T-helper 1 cell treated with Interleukin-12 subunit alpha and Interleukin-12 subunit beta and Interleukin-4 antibody, amounts not matched to agents 30 μg/mL and 1 μg/mL, for 36 hours (primary cell): ENCODE measurements at regions not wholly inside any gene's neighbourhood (a gene's known extent, or its start where the extent isn't known, plus 50 kb on each side); places are given as distances from the start of the nearest gene placed in this dataset.

Experiments used
- H3K27ac Mint-ChIP-seq: one replicate; pipeline ENCODE4 v1.8.0; 2021; ENCODE audit warnings: mild to moderate bottlenecking, mixed read lengths
- H3K27me3 Mint-ChIP-seq: one replicate; pipeline ENCODE4 v1.8.0; 2021; ENCODE audit warnings: low read depth, mixed read lengths
- H3K36me3 Mint-ChIP-seq: one replicate; pipeline ENCODE4 v1.8.0; 2021; ENCODE audit warnings: low read depth, mixed read lengths
- H3K4me1 Mint-ChIP-seq: one replicate; pipeline ENCODE4 v1.8.0; 2021; ENCODE audit warnings: low read depth, mixed read lengths
- H3K4me3 Mint-ChIP-seq: one replicate; pipeline ENCODE4 v1.8.0; 2021; ENCODE audit warnings: mild to moderate bottlenecking, moderate library complexity, mixed read lengths
- H3K9me3 Mint-ChIP-seq: one replicate; pipeline ENCODE4 v1.8.0; 2021; ENCODE audit warnings: mixed read lengths

- Mint-ChIP-seq H3K27ac (no peak overlapping the region), H3K36me3 (no peaks in the 10 kb centered on the region), H3K4me3 (no peak overlapping the region), H3K9me3 (no peaks in the 10 kb centered on the region), H3K4me1 (no peaks in the 10 kb centered on the region), H3K27me3 (no peaks in the 10 kb centered on the region)
Measured at GRCh38 chr5:89016741-89017303, 133.8 kb upstream of the MEF2C start.

- no peaks in the 10 kb centered on the region for H3K9me3 Mint-ChIP-seq
- no peak overlapping the region for H3K4me3 Mint-ChIP-seq
- H3K27me3 Mint-ChIP-seq: no peaks in the 10 kb centered on the region
- H3K4me1 Mint-ChIP-seq: no peaks in the 10 kb centered on the region
- no peaks in the 10 kb centered on the region for H3K36me3 Mint-ChIP-seq
- H3K27ac Mint-ChIP-seq: no peak overlapping the region
Measured at GRCh38 chr5:89015409-89015808, 132.4 kb upstream of the MEF2C start.

GRCh38 chr5:89011778-89012711 is 129.1 kb upstream of the MEF2C start:
- no peaks in the 10 kb centered on the region for H3K27me3 Mint-ChIP-seq
- H3K4me1 Mint-ChIP-seq: no peaks in the 10 kb centered on the region
- H3K27ac Mint-ChIP-seq: no peak overlapping the region
- no peak overlapping the region for H3K4me3 Mint-ChIP-seq
- no peaks in the 10 kb centered on the region for H3K36me3 Mint-ChIP-seq
- no peaks in the 10 kb centered on the region for H3K9me3 Mint-ChIP-seq

GRCh38 chr5:89010512-89010911 is 127.5 kb upstream of the MEF2C start:
- no peaks in the 10 kb centered on the region for H3K27me3 Mint-ChIP-seq
- H3K9me3 Mint-ChIP-seq: no peaks in the 10 kb centered on the region

GRCh38 chr5:89008291-89008690 is 125.3 kb upstream of the MEF2C start:
- Mint-ChIP-seq H3K27me3 (no peaks in the 10 kb centered on the region), H3K4me3 (no peak overlapping the region), H3K27ac (no peak overlapping the region), H3K36me3 (no peaks in the 10 kb centered on the region), H3K9me3 (no peaks in the 10 kb centered on the region), H3K4me1 (no peaks in the 10 kb centered on the region)

More at GRCh38 chr5:89010512-89010911, 127.5 kb upstream of the MEF2C start:
- H3K27ac Mint-ChIP-seq: no peak overlapping the region
- no peaks in the 10 kb centered on the region for H3K36me3 Mint-ChIP-seq
- no peaks in the 10 kb centered on the region for H3K4me1 Mint-ChIP-seq
- no peak overlapping the region for H3K4me3 Mint-ChIP-seq

GRCh38 chr5:89005990-89006389 is 123.0 kb upstream of the MEF2C start:
- H3K27ac Mint-ChIP-seq: no peak overlapping the region
- no peaks in the 10 kb centered on the region for H3K36me3 Mint-ChIP-seq
- H3K4me3 Mint-ChIP-seq: no peak overlapping the region
- H3K4me1 Mint-ChIP-seq: no peaks in the 10 kb centered on the region
- H3K9me3 Mint-ChIP-seq: no peaks in the 10 kb centered on the region
- no peaks in the 10 kb centered on the region for H3K27me3 Mint-ChIP-seq

- no peaks in the 10 kb centered on the region for H3K36me3 Mint-ChIP-seq
- H3K4me3 Mint-ChIP-seq: no peak overlapping the region
- no peaks in the 10 kb centered on the region for H3K27me3 Mint-ChIP-seq
- H3K4me1 Mint-ChIP-seq: no peaks in the 10 kb centered on the region
- no peak overlapping the region for H3K27ac Mint-ChIP-seq
- H3K9me3 Mint-ChIP-seq: no peaks in the 10 kb centered on the region
Measured at GRCh38 chr5:89004379-89004778, 121.4 kb upstream of the MEF2C start.

GRCh38 chr5:89003563-89004036 is 120.6 kb upstream of the MEF2C start:
- Mint-ChIP-seq H3K27me3 (no peaks in the 10 kb centered on the region), H3K4me1 (no peaks in the 10 kb centered on the region), H3K36me3 (no peaks in the 10 kb centered on the region), H3K27ac (no peak overlapping the region), H3K9me3 (no peaks in the 10 kb centered on the region), H3K4me3 (no peak overlapping the region)

GRCh38 chr5:88999853-89000252 is 116.9 kb upstream of the MEF2C start:
- Mint-ChIP-seq H3K4me3 (no peak overlapping the region), H3K4me1 (no peaks in the 10 kb centered on the region), H3K9me3 (no peaks in the 10 kb centered on the region), H3K36me3 (no peaks in the 10 kb centered on the region), H3K27ac (no peak overlapping the region), H3K27me3 (no peaks in the 10 kb centered on the region)

GRCh38 chr5:88997937-88998336 is 115.0 kb upstream of the MEF2C start:
- Mint-ChIP-seq H3K27ac (no peak overlapping the region), H3K27me3 (no peaks in the 10 kb centered on the region), H3K36me3 (no peaks in the 10 kb centered on the region), H3K9me3 (no peaks in the 10 kb centered on the region), H3K4me1 (no peaks in the 10 kb centered on the region), H3K4me3 (no peak overlapping the region)

- peaks cover 3% of the 10 kb centered on the region for H3K4me1 Mint-ChIP-seq
- no peaks in the 10 kb centered on the region for H3K27me3 Mint-ChIP-seq
- no peak overlapping the region for H3K4me3 Mint-ChIP-seq
- no peaks in the 10 kb centered on the region for H3K9me3 Mint-ChIP-seq
- H3K36me3 Mint-ChIP-seq: no peaks in the 10 kb centered on the region
- no peak overlapping the region for H3K27ac Mint-ChIP-seq
Measured at GRCh38 chr5:88984040-88984439, 101.1 kb upstream of the MEF2C start.

GRCh38 chr5:88979726-88980125 is 96.7 kb upstream of the MEF2C start:
- H3K4me1 Mint-ChIP-seq: peaks cover 3% of the 10 kb centered on the region
- no peaks in the 10 kb centered on the region for H3K27me3 Mint-ChIP-seq
- H3K4me3 Mint-ChIP-seq: no peak overlapping the region
- no peaks in the 10 kb centered on the region for H3K36me3 Mint-ChIP-seq
- no peaks in the 10 kb centered on the region for H3K9me3 Mint-ChIP-seq
- no peak overlapping the region for H3K27ac Mint-ChIP-seq

- no peaks in the 10 kb centered on the region for H3K36me3 Mint-ChIP-seq
- peaks cover 3% of the 10 kb centered on the region for H3K4me1 Mint-ChIP-seq
- no peak overlapping the region for H3K27ac Mint-ChIP-seq
- H3K9me3 Mint-ChIP-seq: no peaks in the 10 kb centered on the region
- no peaks in the 10 kb centered on the region for H3K27me3 Mint-ChIP-seq
- H3K4me3 Mint-ChIP-seq: no peak overlapping the region
Measured at GRCh38 chr5:88979244-88979643, 96.3 kb upstream of the MEF2C start.

- Mint-ChIP-seq H3K27ac (no peak overlapping the region), H3K4me1 (peaks cover 3% of the 10 kb centered on the region), H3K27me3 (no peaks in the 10 kb centered on the region), H3K9me3 (no peaks in the 10 kb centered on the region), H3K4me3 (no peak overlapping the region), H3K36me3 (no peaks in the 10 kb centered on the region)
Measured at GRCh38 chr5:88976914-88977313, 93.9 kb upstream of the MEF2C start.
